ENCODE measurements at regions not wholly inside any gene's neighbourhood (a gene's known extent, or its start where the extent isn't known, plus 50 kb on each side); places are given as distances from the start of the nearest gene placed in this dataset.

DNA sequence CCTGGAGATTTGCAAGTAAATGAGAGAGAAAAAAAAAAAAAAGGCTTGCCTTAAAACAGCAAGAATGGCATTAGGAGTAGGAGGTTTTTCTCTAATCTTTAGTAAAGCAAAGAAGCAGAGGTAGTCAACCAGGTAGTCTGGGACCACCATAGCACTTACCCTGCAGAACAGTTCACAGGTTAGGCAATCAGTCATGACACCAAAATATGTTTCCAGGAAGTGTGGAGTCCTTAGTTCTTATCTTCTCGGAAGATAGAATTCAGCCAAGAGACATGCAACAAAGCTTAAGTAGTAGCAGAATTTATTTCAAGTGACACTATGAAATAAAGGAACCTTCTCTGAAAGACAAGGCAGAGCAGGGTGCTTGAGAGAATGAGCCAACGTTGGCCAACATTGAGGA lies 295.8 kb downstream of the IPO8 start:
- TF ChIP-seq POU2F2 (IDR thresholded peaks at IDR 0.05; ENCODE audit: low read depth, low read length): no peak
- FAIRE-seq (no peak), DNase-seq (ENCODE audit: insufficient read length, low spot score) (no peak)

DNA sequence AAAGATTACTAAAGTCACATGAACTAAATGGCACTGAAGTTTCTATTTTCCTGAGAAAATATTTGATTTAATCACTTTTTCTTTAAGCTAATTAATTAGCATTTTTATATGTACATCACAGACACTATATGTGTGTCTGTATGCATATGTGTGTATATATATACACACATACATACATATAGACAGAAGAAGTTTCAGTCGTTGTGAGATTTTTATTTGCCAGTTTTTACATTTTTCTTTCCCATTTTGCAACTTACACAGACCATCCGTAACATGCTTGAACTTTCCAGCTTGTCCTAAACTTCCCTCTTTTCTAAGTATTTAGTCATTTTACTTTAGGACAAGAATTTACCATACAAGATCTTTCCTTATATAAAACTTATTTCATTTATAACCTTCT lies 299.1 kb downstream of the IPO8 start:
- TF ChIP-seq PAX5 (IDR thresholded peaks at IDR 0.05; ENCODE audit: insufficient read depth, low read length, severe bottlenecking) (no peak), POU2F2 (IDR thresholded peaks at IDR 0.05; ENCODE audit: low read depth, low read length) (no peak), POLR2A (IDR thresholded peaks at IDR 0.05; ENCODE audit: low read depth, low read length) (no peak), POLR2AphosphoS5 (IDR thresholded peaks at IDR 0.05; ENCODE audit: low read depth, low read length) (no peak), SPI1 (IDR thresholded peaks at IDR 0.05; ENCODE audit: low read depth, low read length) (no peak), TAF1 (IDR thresholded peaks at IDR 0.05; ENCODE audit: low read depth, low read length) (no peak)
- FAIRE-seq (no peak), DNase-seq (ENCODE audit: insufficient read length, low spot score) (no peak)

DNA sequence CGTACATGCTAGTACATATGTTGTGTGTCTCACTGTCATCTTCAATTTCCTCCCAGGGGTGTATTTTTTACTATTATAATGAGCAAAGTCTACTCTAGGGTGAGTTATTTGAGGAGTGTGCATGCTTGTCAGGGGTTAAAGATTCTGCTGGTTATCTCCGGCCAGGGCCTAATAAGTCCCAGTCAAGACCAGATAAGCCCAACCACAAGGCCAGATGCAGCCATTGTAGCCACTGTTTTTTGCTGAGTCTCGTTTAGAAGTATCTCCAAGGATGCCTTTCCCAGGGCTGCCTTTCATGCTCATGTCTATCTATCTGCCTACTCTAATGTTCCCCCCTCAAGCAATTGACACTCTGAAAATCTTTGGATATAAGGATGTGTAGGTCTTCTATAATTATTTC lies 300.5 kb downstream of the IPO8 start:
- no peak for TF ChIP-seq POU2F2 (IDR thresholded peaks at IDR 0.05; ENCODE audit: low read depth, low read length)
- TF ChIP-seq SPI1 (IDR thresholded peaks at IDR 0.05; ENCODE audit: low read depth, low read length): no peak
- TF ChIP-seq POLR2AphosphoS5 (IDR thresholded peaks at IDR 0.05; ENCODE audit: low read depth, low read length): no peak
- no peak for TF ChIP-seq PAX5 (IDR thresholded peaks at IDR 0.05; ENCODE audit: insufficient read depth, low read length, severe bottlenecking)
- TF ChIP-seq POLR2A (IDR thresholded peaks at IDR 0.05; ENCODE audit: low read depth, low read length): no peak
- no peak for TF ChIP-seq TAF1 (IDR thresholded peaks at IDR 0.05; ENCODE audit: low read depth, low read length)
- FAIRE-seq (no peak), DNase-seq (ENCODE audit: insufficient read length, low spot score) (no peak)

DNA sequence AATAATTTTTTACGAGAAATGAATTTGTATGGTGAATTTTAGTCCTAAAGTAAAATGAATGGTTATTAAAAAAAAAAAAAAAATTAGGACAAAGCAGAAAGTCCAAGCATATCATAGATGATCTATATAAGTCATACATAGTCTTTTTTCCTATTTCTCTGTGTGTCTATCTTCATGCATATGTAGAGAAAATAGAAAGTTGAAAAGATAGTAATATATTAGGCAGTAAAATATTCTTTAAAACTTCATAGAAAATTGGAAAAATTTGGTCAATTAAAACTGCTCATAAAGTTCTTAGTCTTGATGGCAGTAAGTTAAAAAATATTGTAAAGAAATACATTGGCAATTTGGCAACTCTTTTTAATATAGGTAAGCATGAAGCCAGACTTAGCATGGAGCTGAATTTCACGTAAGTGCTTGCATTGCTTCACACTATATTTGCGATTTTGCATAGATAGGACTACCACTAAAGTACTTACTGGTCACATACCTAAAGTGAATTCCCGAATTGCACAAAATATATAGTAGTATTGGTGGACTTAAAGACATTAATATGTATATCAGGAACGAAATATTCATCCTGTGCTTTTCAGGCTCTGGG lies 303.8 kb downstream of the IPO8 start:
- DNase-seq (ENCODE audit: insufficient read length, low spot score) (no peak), FAIRE-seq (no peak)
- no peak for TF ChIP-seq POLR2AphosphoS5 (IDR thresholded peaks at IDR 0.05; ENCODE audit: low read depth, low read length)
- TF ChIP-seq POLR2A (IDR thresholded peaks at IDR 0.05; ENCODE audit: low read depth, low read length): no peak

DNA sequence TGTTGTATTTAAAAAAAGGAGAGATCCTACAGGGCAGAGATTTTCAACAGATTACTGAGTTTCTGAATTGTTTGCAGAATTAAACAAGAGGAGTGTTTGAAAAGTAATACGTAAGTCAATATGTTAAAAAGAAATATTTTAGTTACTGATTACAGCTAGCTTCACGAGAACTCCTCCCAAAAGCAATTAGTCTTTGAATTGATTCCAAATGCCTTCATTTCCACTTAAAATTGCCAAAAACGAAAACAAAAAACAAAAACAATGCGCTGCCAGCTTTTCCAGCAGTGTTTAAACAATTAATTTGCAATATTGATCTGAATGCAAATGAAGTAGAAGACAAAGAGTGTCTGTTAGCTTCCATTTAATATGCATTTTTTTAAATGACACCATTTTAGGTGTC lies 310.0 kb downstream of the IPO8 start:
- no peak for TF ChIP-seq PAX5 (IDR thresholded peaks at IDR 0.05; ENCODE audit: insufficient read depth, low read length, severe bottlenecking)
- no peak for TF ChIP-seq POU2F2 (IDR thresholded peaks at IDR 0.05; ENCODE audit: low read depth, low read length)
- TF ChIP-seq SPI1 (IDR thresholded peaks at IDR 0.05; ENCODE audit: low read depth, low read length): no peak
- no peak for TF ChIP-seq TAF1 (IDR thresholded peaks at IDR 0.05; ENCODE audit: low read depth, low read length)
- TF ChIP-seq POLR2A (IDR thresholded peaks at IDR 0.05; ENCODE audit: low read depth, low read length): no peak
- no peak for TF ChIP-seq POLR2AphosphoS5 (IDR thresholded peaks at IDR 0.05; ENCODE audit: low read depth, low read length)
- no peak for FAIRE-seq
- DNase-seq (ENCODE audit: insufficient read length, low spot score): no peak

DNA sequence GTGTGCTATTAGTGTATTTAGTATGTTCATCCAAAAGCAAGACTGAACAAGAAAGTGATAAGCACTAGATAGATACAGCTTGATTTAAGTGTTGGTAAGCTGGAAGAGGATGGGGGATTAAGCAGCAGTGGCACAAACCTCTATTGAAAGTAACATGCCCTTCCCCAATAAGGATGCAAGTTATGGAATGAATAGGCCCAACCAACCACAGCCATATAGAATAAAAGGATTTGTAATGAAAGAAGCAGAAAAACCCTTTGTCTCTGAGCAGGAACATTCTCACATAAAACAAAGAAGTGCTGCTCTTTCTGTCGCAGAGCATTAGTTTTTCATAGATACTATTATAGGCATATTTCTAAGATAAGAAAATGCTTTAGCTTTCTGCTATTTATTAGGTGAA lies 310.7 kb downstream of the IPO8 start:
- TF ChIP-seq POU2F2 (IDR thresholded peaks at IDR 0.05; ENCODE audit: low read depth, low read length) (no peak), TAF1 (IDR thresholded peaks at IDR 0.05; ENCODE audit: low read depth, low read length) (no peak), POLR2A (IDR thresholded peaks at IDR 0.05; ENCODE audit: low read depth, low read length) (no peak), SPI1 (IDR thresholded peaks at IDR 0.05; ENCODE audit: low read depth, low read length) (no peak), POLR2AphosphoS5 (IDR thresholded peaks at IDR 0.05; ENCODE audit: low read depth, low read length) (no peak), PAX5 (IDR thresholded peaks at IDR 0.05; ENCODE audit: insufficient read depth, low read length, severe bottlenecking) (no peak)
- FAIRE-seq (no peak), DNase-seq (ENCODE audit: insufficient read length, low spot score) (no peak)

DNA sequence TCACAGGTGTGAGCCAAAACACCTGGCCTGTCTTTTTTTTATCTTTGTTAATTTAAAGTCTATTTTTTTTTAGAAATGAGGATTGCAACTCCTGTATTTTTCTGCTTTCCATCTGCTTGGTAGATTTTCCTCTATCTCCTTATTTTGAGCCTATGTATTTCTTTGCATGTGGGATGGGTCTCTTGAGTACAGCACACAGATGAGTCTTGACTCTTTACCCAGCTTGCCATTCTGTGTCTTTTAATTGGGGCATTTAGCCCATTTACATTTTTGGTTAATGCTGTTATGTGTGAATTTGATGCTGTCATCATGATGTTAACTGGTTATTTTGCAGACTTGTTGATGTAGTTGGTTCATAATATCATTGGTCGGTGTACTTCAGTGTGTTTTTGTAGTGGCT lies 317.4 kb downstream of the IPO8 start:
- no peak for FAIRE-seq
- DNase-seq (ENCODE audit: insufficient read length, low spot score): no peak
- TF ChIP-seq POU2F2 (IDR thresholded peaks at IDR 0.05; ENCODE audit: low read depth, low read length) (no peak), SPI1 (IDR thresholded peaks at IDR 0.05; ENCODE audit: low read depth, low read length) (no peak), POLR2AphosphoS5 (IDR thresholded peaks at IDR 0.05; ENCODE audit: low read depth, low read length) (no peak), POLR2A (IDR thresholded peaks at IDR 0.05; ENCODE audit: low read depth, low read length) (no peak), PAX5 (IDR thresholded peaks at IDR 0.05; ENCODE audit: insufficient read depth, low read length, severe bottlenecking) (no peak), TAF1 (IDR thresholded peaks at IDR 0.05; ENCODE audit: low read depth, low read length) (no peak)

DNA sequence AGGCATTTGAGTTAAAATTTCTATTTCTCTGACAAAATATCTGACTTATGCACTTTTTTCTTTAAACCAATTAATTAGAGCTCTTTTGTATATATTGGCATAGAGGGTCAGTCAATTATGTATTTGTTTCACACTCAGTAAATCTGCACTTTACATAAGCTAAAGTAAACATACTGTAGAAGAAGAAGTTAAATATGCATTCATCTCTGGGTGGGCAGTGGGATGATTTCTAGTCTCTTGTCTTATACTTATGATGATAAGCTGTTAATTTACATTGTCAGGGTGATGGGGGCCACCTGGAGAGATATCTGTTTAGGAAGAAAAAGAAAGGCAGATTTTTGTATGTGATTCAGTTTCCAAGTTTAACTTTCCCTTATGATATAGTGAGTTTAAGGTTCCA lies 330.8 kb downstream of the IPO8 start:
- FAIRE-seq: no peak
- TF ChIP-seq SPI1 (IDR thresholded peaks at IDR 0.05; ENCODE audit: low read depth, low read length) (no peak), POLR2A (IDR thresholded peaks at IDR 0.05; ENCODE audit: low read depth, low read length) (no peak), PAX5 (IDR thresholded peaks at IDR 0.05; ENCODE audit: insufficient read depth, low read length, severe bottlenecking) (no peak), POU2F2 (IDR thresholded peaks at IDR 0.05; ENCODE audit: low read depth, low read length) (no peak), TAF1 (IDR thresholded peaks at IDR 0.05; ENCODE audit: low read depth, low read length) (no peak), POLR2AphosphoS5 (IDR thresholded peaks at IDR 0.05; ENCODE audit: low read depth, low read length) (no peak)
- no peak for DNase-seq (ENCODE audit: insufficient read length, low spot score)

DNA sequence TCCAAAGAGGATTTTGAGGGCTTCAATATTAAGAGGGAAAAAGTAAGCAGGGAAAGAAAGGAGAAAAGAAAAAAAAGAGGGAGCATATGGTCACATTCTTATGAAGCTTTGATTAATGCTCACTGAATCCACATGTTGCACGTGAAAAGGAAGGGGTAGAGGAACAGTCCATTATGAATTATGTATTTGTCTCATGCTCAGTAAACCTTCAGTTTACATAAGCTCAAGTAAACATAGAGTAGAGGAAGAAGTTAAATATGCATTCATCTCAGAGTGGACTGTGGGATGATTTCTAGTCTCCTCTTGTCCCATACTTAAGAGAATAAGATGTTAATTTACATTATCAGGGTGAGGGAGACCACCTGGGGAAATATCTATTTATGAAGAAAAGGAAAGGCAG lies 334.5 kb downstream of the IPO8 start:
- FAIRE-seq: no peak
- DNase-seq (ENCODE audit: insufficient read length, low spot score): no peak
- TF ChIP-seq POU2F2 (IDR thresholded peaks at IDR 0.05; ENCODE audit: low read depth, low read length): no peak
- TF ChIP-seq POLR2A (IDR thresholded peaks at IDR 0.05; ENCODE audit: low read depth, low read length): no peak
- no peak for TF ChIP-seq TAF1 (IDR thresholded peaks at IDR 0.05; ENCODE audit: low read depth, low read length)
- TF ChIP-seq SPI1 (IDR thresholded peaks at IDR 0.05; ENCODE audit: low read depth, low read length): no peak
- no peak for TF ChIP-seq PAX5 (IDR thresholded peaks at IDR 0.05; ENCODE audit: insufficient read depth, low read length, severe bottlenecking)

DNA sequence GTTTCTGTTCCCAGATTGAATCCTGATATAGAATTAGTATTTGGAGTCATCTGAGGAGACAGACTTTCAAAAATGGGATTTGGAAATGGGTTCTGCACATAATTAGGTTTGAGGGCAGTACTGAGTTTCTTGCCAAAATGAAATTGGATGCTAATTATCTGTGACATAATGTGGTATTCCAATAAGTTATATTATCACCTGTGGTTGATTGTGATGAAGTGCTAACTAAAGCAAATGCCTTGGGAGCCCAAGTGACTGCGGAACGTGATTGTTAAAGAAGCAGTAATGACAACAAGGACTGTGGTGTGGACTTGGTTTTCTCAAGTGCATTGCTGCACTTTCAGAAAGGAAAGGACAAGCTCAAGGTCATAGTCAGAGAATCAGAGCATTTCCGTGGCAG lies 337.0 kb downstream of the IPO8 start:
- FAIRE-seq (no peak), DNase-seq (ENCODE audit: insufficient read length, low spot score) (no peak)
- TF ChIP-seq POLR2A (IDR thresholded peaks at IDR 0.05; ENCODE audit: low read depth, low read length): no peak
- no peak for TF ChIP-seq PAX5 (IDR thresholded peaks at IDR 0.05; ENCODE audit: insufficient read depth, low read length, severe bottlenecking)
- no peak for TF ChIP-seq TAF1 (IDR thresholded peaks at IDR 0.05; ENCODE audit: low read depth, low read length)

Data from GM12891 (cell line).